WTC11 (cell line): ENCODE measurements at regions not wholly inside any gene's neighbourhood (a gene's known extent, or its start where the extent isn't known, plus 50 kb on each side); places are given as distances from the start of the nearest gene placed in this dataset.

Experiments
- ARID4B ChIP-seq: sonication (generic); formaldehyde crosslinking; IDR thresholded peaks from 2 replicates; pipeline ENCODE4 v1.8.0; 2023; ENCODE audit warnings: missing genetic modification reagents, mild to moderate bottlenecking, borderline replicate concordance
- NFYB ChIP-seq: sonication (generic); formaldehyde crosslinking; conservative IDR thresholded peaks from 2 replicates; pipeline ENCODE4 v1.8.0; 2022; ENCODE audit warnings: low read depth, missing genetic modification reagents
- NR3C1 ChIP-seq: sonication (generic); formaldehyde crosslinking; conservative IDR thresholded peaks from 2 replicates; pipeline ENCODE4 v1.8.1; 2023; ENCODE audit warnings: low read depth, mild to moderate bottlenecking, missing genetic modification reagents
- TP53 ChIP-seq: sonication (generic); formaldehyde crosslinking; IDR thresholded peaks from 2 replicates; pipeline ENCODE4 v1.8.1; 2023; ENCODE audit warnings: mild to moderate bottlenecking, missing genetic modification reagents
- ZNF121 ChIP-seq: sonication (generic); formaldehyde crosslinking; IDR thresholded peaks from 2 replicates; pipeline ENCODE4 v1.8.0; 2023; ENCODE audit warnings: missing genetic modification reagents
- ZNF425 ChIP-seq: fragments of 250-450 bp; sonication (Bioruptor Pico); conservative IDR thresholded peaks from 2 replicates; pipeline ENCODE4 v1.9.0; 2021; ENCODE audit warnings: mild to moderate bottlenecking

GRCh38 chr4:45576275-45576674 lies 547.6 kb downstream of the GABRG1 start:
- TF ChIP-seq ZNF425 (CRISPR knock-in tag) (no peak), TP53 (CRISPR knock-in tag) (no peak), NFYB (CRISPR knock-in tag) (no peak), ZNF121 (no peak), ARID4B (CRISPR knock-in tag) (no peak), NR3C1 (no peak)
